Cardiac fibroblast (primary cell): ENCODE measurements at regions not wholly inside any gene's neighbourhood (a gene's known extent, or its start where the extent isn't known, plus 50 kb on each side); places are given as distances from the start of the nearest gene placed in this dataset.
"Not testable (repeated sequence)": the region's sequence is repeated elsewhere in the genome, so short reads cannot be mapped to it uniquely, and the experiment has no call there.

Experiments used
- DNase-seq, 2 donors: peaks; one replicate each; pipeline versions ENCODE4 v3.0.0 to v3.0.0-alpha.2; 2010; ENCODE audit warnings: low read depth in 2 of 2
- H3K4me3 ChIP-seq, 2 donors: replicated peaks in 1 of 2; 1 replicate in 1 of 2; 2 replicates in 1 of 2; pipeline ENCODE4 v1.5.1; 2011; ENCODE audit warnings: low read depth in 2 of 2, low read length in 2 of 2, mild to moderate bottlenecking in 2 of 2, moderate library complexity in 1 of 2
- CTCF ChIP-seq: IDR thresholded peaks from one replicate; pipeline ENCODE4 v1.5.1; 2011; ENCODE audit warnings: low read depth, mild to moderate bottlenecking, low read length, inconsistent platforms

- H3K4me3 ChIP-seq: no peak overlapping the region
- no peak for TF ChIP-seq CTCF
- no peak for DNase-seq
These were observed 129.2 kb upstream of the TNPO1 start for GRCh38 chr5:72687288-72687687.

GRCh38 chr5:72682561-72682960 lies 133.9 kb upstream of the TNPO1 start:
- TF ChIP-seq CTCF: no peak
- no peak for DNase-seq
- H3K4me3 ChIP-seq: no peak overlapping the region

- no peak for TF ChIP-seq CTCF
- DNase-seq: no peak
- no peak overlapping the region for H3K4me3 ChIP-seq
These were observed 134.7 kb upstream of the TNPO1 start for GRCh38 chr5:72681781-72682180.

GRCh38 chr5:72677447-72677846 lies 139.0 kb upstream of the TNPO1 start:
- no peak for TF ChIP-seq CTCF
- no peak for DNase-seq

GRCh38 chr5:72676831-72677230 lies 139.6 kb upstream of the TNPO1 start:
- DNase-seq, H3K4me3 ChIP-seq: not testable (repeated sequence)

More at GRCh38 chr5:72677447-72677846, 139.0 kb upstream of the TNPO1 start:
- H3K4me3 ChIP-seq: no peak overlapping the region

GRCh38 chr5:72673623-72674022 lies 142.8 kb upstream of the TNPO1 start:
- no peak overlapping the region for H3K4me3 ChIP-seq
- TF ChIP-seq CTCF: no peak
- DNase-seq: no peak

- H3K4me3 ChIP-seq: no peak overlapping the region
- DNase-seq: no peak
- TF ChIP-seq CTCF: no peak
These were observed 143.3 kb upstream of the TNPO1 start for GRCh38 chr5:72673180-72673579.
